ENCODE measurements at regions not wholly inside any gene's neighbourhood (a gene's known extent, or its start where the extent isn't known, plus 50 kb on each side); places are given as distances from the start of the nearest gene placed in this dataset.
A peak's percentile ranks its signal among the peaks of the same experiment; 100 is the strongest.
"Not testable (repeated sequence)": the region's sequence is repeated elsewhere in the genome, so short reads cannot be mapped to it uniquely, and the experiment has no call there.

DNA sequence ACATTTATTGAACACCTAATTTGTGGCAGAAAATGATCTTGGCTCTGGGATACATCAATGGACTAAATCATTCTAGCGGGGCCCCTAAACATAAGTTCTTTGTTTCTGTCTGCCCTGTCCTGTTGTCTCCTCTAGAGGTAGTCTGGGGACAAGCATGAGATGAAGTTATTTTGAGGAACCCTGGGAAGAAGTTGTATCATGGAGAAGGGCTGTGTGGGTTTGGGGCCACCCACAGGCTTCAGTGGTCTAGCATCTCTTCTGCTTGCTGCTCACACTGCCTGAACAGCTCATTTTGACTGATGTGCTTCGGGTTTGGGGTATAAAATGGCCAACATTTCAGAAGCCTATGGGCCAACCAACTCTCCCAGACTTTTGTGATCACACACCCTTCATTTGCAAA, 50.3 kb upstream of the OSBPL11 start:
- no peak for DNase-seq

DNA sequence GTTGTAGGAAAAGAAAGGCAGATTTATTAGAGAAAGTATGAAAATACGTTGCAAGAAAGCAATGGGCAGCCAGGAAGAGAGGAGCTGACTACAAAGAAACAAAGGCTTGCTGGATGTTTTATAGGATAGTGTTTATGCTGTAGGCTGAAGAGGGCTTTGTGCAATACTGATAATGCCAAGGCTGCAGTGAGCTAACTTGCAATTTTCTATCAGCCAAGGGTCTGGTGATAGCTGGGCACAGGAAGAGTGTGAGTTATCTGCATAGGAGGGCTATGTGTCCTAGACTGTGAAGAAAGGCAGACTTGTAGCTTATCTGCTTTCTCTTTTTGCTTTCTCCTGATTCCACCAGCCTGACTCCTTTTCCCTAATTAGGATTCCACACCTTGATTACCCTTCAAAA, 51.3 kb upstream of the OSBPL11 start:
- no peak for DNase-seq

DNA sequence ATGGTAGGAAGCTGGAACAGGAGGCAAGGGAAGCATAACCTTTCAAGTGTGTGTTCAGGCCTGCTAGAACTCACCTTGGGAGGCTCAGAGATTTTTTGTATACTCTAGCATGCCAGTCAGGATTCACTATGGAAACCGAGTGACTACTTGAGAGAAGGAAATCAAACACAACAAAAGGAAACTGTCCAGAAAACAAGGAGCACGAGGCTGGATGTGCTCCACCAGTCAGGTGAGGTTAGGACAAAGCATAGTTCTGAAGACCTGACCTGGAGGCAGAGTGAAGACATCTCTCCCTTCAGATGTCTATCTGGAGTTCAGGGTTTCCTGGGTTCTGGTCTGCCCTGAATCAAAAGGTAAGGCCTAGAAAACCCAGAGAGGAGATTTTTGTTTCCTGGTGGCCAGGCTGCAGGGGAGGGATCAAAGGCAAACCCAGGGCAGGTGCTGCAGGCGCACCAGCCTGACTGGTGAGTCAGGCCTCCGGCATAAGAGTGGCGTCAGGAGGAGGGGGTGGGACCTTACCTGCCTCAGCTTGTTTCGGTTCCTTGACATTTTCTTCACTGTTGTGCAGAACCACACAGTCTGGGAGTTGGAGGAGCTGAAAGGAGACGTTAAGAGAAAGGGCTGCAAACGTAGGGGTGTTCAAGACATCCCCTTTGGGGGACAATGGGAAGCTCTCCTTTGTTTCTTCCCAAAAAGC, 52.2 kb upstream of the OSBPL11 start:
- DNase-seq, result no peak

DNA sequence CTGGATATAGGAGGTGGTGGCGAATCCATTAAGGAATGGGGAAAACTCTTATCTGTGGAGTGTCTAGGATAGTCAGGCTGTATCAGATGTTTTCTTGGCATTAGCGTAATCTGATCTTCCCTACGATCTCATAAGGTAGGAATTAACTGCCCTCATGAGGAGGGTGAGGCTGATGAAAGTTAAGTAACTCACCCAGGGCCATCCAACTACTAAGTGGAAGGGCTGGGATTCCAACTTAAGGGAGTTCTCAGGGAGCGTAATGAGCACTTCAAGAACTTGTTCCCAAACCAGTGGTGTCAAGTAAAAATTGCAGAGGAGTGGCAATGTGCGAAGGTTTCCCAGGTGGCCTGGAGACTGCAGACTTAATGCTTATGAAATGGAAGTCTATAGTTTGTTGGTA, 55.9 kb upstream of the OSBPL11 start:
- DNase-seq, result no peak

DNA sequence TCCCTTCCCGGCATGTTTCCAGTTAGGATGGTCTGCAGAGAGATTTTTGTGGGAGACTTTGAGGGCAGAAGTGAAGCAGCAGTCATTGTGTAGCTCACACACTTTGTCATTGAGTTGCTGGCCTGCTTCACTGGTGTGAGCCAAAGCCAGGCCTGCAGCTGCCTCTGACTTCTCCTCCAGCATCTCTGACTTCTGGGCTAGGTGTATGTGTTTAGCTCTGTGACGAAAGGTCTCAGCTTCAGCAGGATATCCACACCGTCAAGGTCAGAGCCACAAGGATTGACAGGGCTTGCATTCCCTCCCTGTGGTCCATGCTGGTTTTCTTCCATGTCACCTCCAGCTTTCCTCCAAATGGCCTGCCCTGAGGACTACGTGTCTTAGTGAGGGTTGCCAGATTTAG, 57.1 kb upstream of the OSBPL11 start:
- no peak for DNase-seq

DNA sequence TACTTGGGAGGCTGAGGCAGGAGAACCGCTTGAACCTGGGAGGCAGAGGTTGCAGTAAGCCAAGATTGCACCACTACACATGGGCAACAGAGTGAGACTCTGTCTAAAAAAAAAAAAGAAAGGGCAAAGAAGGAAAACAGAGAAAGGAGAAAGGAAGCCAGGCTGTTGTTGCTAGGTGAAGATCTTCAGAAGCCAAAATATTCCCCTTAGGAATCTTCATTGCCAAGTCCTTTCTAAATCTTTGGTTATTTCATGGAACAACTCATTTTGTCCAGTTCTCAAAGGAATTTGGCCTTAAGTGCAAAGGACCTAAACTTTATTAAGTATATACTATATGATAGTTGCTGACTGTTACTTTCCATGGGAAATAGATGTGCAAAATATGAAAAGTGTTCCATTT, 59.2 kb upstream of the OSBPL11 start:
- no peak for DNase-seq

DNA sequence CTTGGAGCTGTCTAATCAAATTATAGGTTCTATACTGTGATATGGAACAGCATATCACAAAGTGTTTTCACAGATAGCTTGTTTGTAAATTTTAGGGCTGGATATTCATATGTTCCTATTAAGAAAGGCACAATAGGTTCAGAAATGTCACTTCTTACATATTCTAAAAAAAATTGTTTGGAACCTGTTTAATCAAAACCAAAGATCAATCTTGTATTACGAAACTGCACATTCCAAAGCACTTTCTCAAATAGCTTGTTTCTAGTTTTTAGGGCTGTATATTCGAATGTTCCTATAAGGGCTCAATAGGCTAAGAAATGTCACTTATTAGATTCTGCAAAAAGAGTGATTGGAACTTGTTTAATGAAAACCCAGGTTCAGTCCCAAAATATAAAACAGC, 67.4 kb upstream of the OSBPL11 start:
- DNase-seq, result no peak

DNA sequence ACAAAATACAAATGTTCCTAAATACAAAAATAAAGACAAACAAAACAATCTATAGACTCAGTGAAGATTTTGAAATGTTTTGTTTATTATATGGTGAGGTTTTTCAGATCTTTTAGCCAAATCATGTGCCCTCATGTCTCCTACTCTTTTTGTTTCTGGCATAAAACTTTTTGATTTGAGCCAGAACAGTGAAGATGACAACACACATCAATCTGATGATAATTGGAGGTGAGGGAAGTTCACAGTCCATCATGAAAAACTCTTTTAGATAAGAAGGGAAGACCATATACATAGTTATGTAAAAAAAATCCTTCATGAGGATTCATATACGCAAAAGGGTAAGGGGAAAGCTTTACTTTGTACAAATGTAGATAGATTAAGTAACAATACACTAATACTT, 75.1 kb upstream of the OSBPL11 start:
- no peak for DNase-seq

DNA sequence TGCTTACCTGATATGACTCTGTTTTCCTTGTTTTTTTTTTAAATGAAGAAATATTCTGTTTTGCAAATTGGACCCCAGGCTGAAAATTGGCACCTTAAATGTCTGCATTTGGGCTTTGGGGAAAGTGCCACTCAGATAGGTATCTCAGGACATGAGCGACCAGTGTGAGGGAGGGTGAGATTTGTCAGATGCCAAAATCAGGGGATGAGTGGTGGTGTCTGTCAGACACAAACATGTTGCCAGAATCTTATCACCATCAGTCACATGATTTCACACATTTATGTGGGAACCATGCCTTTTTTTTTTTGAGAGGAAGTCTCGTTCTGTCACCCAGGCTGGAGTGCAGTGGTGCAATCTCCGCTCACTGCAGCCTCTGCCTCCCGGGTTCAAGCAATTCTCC, 75.6 kb upstream of the OSBPL11 start:
- peak; percentile 36 for DNase-seq

DNA sequence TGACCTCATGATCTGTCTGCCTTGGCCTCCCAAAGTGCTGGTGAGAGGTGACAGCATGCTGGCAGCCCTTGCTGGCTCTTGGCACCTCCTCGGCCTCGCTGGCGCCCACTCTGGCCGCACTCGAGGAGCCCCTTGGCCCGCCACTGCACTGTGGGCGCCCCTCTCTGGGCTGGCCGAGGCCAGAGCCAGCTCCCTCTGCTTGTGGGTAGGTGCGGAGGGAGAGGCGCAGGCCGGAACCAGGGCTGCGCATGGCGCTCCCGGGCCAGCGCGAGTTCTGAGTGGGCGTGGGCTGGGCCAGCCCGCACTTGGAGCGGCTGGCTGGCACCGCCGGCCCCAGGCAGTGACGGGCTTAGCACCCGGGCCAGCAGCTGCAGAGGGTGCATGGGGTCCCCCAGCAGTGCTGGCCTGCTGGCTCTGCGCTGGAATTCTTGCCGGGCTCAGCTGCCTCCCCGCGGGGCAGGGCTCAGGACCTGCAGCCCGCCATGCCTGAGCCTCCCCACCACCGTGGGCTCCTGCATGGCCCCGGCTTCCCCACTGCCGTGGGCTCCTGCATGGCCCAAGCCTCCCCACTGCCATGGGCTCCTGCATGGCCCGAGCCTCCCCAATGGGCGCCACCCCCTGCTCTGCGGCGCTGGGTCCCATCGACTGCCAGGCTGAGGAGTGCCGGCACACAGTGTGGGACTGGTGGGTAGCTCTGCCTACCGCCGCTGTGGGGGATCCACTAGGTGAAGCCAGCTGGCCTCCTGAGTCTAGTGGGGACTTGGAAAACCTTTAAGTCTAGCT, 76.4 kb upstream of the OSBPL11 start:
- DNase-seq, result no peak

DNA sequence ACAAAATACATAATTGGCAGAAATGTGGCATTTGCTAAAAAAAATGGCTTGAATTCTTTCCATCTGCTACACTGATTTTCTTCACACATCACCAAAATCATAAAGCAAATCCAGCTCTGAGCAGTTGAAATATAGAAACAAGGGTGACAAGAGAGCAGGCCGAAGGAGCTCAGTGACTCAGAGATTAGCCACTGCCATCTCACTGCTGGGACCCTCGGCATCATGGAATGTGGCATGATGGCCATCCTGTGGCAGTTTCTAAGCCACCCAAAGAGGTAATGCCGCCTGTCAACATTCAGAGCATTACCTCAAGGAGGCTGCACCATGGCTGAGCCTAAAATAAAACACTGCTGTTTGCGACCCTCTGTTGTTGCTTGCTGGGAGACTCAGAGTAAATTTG, 80.5 kb upstream of the OSBPL11 start:
- no peak for DNase-seq

DNA sequence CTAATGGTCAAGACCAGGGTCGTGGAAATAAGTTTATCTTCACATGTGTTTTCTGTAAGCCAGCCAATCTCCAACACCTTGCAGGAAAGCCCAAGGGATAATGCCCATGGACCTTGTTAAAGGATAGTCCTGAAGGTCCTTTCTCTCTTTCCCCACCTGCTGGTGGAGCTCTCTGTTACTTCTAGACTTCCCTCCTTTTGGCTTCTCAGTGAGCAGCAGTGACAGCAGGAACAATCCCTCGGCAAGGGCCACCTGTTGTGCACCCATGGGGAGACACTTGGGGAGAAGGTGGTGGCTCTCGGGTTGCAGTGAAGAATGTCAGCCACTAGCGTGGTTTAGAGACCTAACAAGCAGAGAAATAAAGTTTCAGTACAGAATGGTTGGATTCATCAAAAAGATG, 84.0 kb upstream of the OSBPL11 start:
- no peak for DNase-seq

DNA sequence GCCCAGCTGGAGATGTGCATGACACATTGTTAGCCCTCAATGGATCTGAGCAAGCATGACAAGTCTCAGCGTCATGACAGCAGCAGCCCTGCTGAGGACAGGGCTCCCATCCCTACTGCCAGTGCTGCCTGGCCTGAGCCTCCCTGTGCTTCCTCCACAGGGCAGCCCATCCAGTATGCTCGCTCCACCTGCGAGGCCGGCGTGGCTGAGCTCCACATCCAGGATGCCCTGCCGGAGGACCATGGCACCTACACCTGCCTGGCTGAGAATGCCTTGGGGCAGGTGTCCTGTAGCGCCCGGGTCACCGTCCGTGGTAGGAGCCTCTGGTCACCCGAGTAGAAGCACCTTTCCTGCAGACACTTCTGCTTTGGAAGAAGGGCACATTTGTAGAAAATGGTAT, 85.8 kb upstream of the OSBPL11 start:
- no peak for DNase-seq

DNA sequence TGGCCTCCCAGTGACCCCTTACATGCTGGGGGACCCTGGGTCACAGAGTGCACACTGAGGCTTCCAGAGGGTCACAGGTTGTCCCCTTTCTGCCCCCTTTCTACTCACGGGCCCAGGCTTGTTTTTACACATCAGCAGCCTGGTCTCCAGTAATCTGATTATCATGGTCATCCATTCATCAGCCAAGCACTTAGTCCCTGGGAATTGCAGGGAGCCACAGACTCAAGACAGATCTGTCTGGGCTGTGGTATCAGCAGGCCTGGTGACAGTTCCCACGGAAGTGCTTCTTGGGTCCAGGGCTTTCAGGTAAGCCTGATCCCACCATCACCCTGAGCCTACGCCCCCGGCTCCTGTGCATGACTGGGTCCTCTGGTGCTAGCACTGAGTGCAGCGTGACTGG, 86.6 kb upstream of the OSBPL11 start:
- not testable (repeated sequence) for DNase-seq

DNA sequence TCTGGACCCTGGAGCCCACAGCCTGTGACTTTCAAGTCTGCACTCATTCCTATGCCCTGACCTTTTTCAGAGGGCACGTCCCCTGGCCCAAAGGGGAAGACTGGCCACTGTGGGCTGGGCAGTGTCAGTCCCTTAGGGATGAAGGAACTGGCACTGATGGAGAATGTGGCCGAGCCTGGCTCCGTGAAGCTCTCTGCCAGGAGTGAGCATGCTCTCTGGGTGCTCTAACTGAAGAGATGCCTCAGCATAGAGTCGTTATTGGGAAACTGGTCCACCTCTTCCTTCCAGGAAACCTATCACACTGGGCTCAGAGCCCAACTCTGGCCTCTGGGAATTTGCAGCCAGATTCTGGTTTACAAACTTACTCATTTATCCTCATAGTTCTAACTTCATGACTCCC, 87.3 kb upstream of the OSBPL11 start:
- not testable (repeated sequence) for DNase-seq

DNA sequence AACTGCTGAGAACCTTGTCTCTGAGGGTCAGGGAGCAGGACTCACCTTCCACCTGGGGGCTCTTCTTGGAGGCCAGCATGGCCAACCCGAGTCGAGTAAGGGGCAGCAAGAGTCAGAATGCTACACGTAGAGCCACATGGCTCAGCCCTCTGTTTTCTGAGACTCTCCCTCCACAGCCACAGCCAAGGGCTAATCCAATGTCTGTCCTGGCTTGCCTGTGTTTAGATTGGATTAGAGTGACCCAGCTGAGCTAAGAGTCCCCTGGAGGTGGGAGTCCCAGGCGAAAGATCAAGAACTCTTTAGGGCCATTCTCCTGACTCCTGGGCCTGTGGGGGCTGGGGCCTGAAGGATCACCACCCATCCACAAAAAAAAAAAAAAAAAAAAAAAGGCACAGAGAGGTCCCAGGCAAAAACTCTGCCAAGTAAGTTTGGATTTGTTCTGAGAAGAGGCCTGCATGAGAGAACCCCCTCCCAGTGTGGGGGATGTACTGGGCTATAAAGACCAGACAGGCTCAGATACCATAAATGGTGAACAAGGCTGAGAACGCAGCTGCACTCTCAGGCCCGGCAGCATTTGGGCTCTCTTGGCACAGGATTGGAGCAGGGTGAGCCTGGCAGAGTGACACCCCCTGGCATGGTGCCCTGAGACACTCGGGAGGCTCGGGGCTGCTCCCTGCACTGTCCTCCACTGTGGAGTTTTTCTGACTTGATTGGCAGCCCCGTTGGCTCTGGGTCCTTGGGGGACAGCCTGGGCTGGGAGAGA, 88.0 kb upstream of the OSBPL11 start:
- DNase-seq, result no peak

DNA sequence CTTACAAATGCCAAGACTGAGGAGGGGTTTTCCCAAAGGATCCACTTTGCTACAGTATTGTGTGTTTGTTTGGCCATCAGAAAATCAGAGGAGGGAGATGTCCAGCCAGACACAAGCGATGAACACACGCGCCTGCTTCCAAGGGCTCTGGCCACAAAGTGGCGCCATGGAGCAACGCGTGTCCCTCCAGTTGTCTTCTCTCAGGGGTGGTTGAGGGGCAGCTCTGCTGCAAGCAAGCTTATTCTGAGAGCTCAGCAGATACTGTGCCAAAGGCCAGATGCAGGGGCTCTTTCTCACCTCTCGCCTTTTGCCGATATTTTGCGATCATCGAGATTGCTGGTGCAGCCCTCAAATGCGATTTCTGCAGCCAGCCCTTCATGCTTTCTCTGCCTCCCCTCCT, 88.9 kb upstream of the OSBPL11 start:
- DNase-seq, result no peak

DNA sequence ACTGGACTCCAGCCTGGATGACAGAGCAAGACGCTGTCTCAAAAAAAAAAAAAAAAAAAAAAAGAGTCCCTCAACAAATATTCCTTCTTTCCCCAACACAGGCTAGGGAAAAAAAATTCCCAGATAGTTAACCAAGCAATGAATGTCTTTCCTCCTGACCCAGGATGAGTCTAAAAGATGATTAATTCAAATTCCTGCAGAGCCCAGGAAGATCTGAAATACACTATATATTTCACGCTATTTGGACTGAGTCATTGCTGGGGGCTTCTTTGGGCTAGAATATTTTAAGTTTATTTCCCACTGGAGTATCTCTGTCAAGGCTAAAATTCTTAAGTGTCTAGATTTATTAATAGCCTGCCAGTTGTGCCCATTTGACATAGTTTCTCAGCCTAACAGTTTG, 90.4 kb upstream of the OSBPL11 start:
- DNase-seq, result not testable (repeated sequence)

DNA sequence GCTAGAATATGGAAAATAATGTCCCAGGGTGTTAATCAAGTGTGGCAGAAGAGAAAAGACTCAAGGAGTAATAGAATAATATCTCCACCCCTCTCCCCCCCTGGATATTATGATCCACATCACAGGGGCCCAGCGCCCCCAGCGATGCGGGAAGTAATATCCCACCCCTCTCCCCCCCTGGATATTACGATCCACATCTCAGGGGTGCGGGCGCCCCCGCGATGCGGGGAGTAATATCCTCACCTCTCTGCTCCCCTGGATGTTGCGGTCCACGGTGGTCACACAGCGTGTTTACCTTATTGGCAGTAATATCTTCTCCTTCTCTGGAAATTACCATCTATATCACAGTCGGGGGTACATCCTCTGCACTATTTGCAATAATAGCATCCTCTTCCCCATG, 97.1 kb upstream of the OSBPL11 start:
- no peak for DNase-seq

DNA sequence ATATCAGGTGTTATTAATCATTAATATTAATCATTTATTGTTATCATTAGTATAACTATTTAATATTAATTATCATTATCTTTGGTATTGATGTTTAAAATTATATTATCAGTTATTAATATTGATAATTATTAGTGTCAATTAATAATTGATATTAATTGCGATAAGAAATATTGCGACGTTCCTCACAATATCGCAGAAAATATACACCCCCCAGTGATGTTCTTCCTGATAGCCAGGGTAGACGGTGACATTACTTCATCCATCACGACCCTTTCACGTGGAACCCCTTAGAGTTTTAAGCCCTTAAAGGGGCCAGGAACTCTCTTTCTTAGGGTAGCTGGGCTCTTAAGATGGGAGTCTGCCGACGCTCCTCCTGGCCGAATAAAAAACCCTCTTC, 98.6 kb upstream of the OSBPL11 start:
- no peak for DNase-seq

DNA sequence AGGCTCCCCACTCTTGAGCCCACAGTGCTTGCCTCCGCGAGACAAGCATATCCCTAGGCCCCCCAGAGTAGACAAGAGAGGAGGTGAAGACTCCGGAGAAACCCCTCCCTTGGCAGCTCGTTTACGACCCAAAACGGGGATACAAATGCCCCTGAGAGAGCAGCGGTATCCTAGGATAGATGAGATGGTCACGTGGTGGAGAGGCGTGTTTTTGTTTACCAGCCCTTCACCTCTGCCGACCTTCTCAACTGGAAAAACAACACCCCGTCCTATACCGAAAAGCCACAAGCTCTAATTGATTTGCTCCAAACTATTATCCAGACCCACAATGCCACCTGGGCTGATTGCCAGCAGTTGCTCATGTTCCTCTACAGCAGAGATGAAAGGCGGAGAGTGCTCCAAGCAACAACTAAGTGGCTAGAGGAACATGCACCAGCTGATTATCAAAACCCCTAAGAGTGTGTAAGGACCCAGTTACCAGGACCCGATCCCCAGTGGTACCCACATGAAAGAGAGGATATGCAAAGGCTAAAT, 99.5 kb upstream of the OSBPL11 start:
- no peak for DNase-seq

DNA sequence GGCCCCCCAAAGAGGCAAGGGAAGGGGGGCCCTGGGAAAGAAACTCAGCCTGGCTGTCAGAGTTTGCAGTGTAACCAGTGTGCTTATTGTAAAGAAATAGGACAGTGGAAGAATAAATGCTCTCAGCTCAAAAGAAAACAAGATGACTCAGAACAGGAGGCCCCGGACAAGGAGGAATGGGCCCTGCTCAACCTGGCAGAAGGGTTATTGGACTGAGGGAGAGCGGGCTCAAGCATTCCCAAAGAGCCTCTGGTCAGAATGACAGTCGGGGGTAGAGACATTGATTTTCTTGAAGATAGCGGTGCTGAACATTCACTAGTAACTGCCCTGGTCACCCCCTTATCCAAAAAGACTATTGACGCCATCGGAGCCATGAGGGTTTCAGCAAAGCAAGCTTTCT, 100.4 kb upstream of the OSBPL11 start:
- DNase-seq, result no peak

DNA sequence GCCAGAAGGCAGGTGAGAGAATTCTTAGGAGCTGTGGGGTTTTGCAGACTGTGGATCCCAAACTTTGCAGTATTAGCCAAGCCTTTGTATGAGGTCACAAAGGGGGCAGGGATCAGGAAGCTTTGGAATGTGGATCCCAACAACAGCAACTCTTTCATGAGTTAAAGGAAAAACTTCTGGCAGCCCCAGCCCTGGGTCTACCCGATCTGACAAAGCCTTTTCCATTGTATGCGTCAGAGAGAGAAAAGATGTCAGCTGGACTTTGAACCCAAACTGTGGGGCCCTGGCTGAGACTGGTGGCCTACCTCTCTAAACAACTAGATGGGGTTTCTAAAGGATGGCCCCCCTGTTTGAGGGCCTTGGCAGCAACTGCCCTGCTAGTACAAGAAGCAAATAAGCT, 101.8 kb upstream of the OSBPL11 start:
- DNase-seq, result not testable (repeated sequence)
